ENCODE measurements at regions not wholly inside any gene's neighbourhood (a gene's known extent, or its start where the extent isn't known, plus 50 kb on each side); places are given as distances from the start of the nearest gene placed in this dataset.

- WGBS, 2 donors = 21 to 23% methylated on average over 9 of the region's 9 CpGs
- FAIRE-seq = no peak
- intact Hi-C loops (cut with DNase I) = no loop called here
- H3K36me3 ChIP-seq = no peaks in the 10 kb centered on the region
- H3K27me3 ChIP-seq = no peaks in the 10 kb centered on the region
- no peak for TF ChIP-seq CTCF (IDR thresholded peaks at IDR 0.05)
- no peaks in the 10 kb centered on the region for H3K4me1 ChIP-seq
- H3K4me3 ChIP-seq = no peak overlapping the region
- H3K9me3 ChIP-seq = no peaks in the 10 kb centered on the region
- H3K27ac ChIP-seq = no peak overlapping the region
- DNase-seq = peak; percentile 20 to 68 (median 50)
- peak; percentile 87 to 92 (median 89) for ATAC-seq
Measured at GRCh38 chr2:4140281-4140970, 437.1 kb downstream of the DCDC2C start.

GRCh38 chr2:4144731-4145130, 441.4 kb downstream of the DCDC2C start:
- WGBS, 2 donors = 62 to 81% methylated on average over 1 of the region's 1 CpG
- H3K4me1 ChIP-seq = no peaks in the 10 kb centered on the region
- no peak for TF ChIP-seq CTCF (IDR thresholded peaks at IDR 0.05)
- no peaks in the 10 kb centered on the region for H3K9me3 ChIP-seq
- DNase-seq = no peak
- H3K4me3 ChIP-seq = no peak overlapping the region
- FAIRE-seq = no peak
- H3K36me3 ChIP-seq = no peaks in the 10 kb centered on the region
- H3K27me3 ChIP-seq = no peaks in the 10 kb centered on the region
- no peak overlapping the region for H3K27ac ChIP-seq
- ATAC-seq = no peak
- intact Hi-C loops (cut with DNase I) = no loop called here

GRCh38 chr2:4151521-4151920, 448.1 kb downstream of the DCDC2C start:
- FAIRE-seq = no peak
- H3K27me3 ChIP-seq = no peaks in the 10 kb centered on the region
- no peak for ATAC-seq
- no peak overlapping the region for H3K27ac ChIP-seq
- no peaks in the 10 kb centered on the region for H3K9me3 ChIP-seq
- no peak overlapping the region for H3K4me3 ChIP-seq
- intact Hi-C loops (cut with DNase I) = no loop called here
- TF ChIP-seq CTCF (IDR thresholded peaks at IDR 0.05) = no peak
- WGBS, 2 donors = 53 to 54% methylated on average over 2 of the region's 2 CpGs
- H3K4me1 ChIP-seq = no peaks in the 10 kb centered on the region
- no peak for DNase-seq
- H3K36me3 ChIP-seq = no peaks in the 10 kb centered on the region

- no peaks in the 10 kb centered on the region for H3K27me3 ChIP-seq
- 90 to 92% methylated on average over 1 of the region's 1 CpG for WGBS, 2 donors
- no peaks in the 10 kb centered on the region for H3K4me1 ChIP-seq
- H3K9me3 ChIP-seq = no peaks in the 10 kb centered on the region
- no peak for DNase-seq
- no peak overlapping the region for H3K27ac ChIP-seq
- FAIRE-seq = no peak
- intact Hi-C loops (cut with DNase I) = no loop called here
- no peak overlapping the region for H3K4me3 ChIP-seq
- no peak for ATAC-seq
- TF ChIP-seq CTCF (IDR thresholded peaks at IDR 0.05) = no peak
- no peaks in the 10 kb centered on the region for H3K36me3 ChIP-seq
Measured at GRCh38 chr2:4152051-4152450, 448.7 kb downstream of the DCDC2C start.

GRCh38 chr2:4168834-4169233, 465.5 kb downstream of the DCDC2C start:
- Histone ChIP-seq H3K4me3 (no peak overlapping the region), H3K27ac (no peak overlapping the region), H3K36me3 (no peaks in the 10 kb centered on the region), H3K4me1 (no peaks in the 10 kb centered on the region), H3K9me3 (no peaks in the 10 kb centered on the region), H3K27me3 (no peaks in the 10 kb centered on the region)
- intact Hi-C loops (cut with DNase I) = no loop called here
- no peak for ATAC-seq
- 73 to 77% methylated on average over 2 of the region's 2 CpGs for WGBS, 2 donors
- no peak for TF ChIP-seq CTCF (IDR thresholded peaks at IDR 0.05)
- no peak for FAIRE-seq
- no peak for DNase-seq

All from pancreas (tissue), 10 donors.